Smooth muscle cell (in vitro differentiated cells): ENCODE measurements at regions not wholly inside any gene's neighbourhood (a gene's known extent, or its start where the extent isn't known, plus 50 kb on each side); places are given as distances from the start of the nearest gene placed in this dataset.

Source experiments
- DNase-seq: peaks from one replicate; lab custom pipeline; 2025; ENCODE audit not compliant: unreplicated experiment; lab: John Stamatoyannopoulos, UW
- H2AFZ ChIP-seq: fragments of 200-600 bp; sonication (generic); 2 replicates; pipeline ENCODE4 v1.6.0; 2016; ENCODE audit warnings: antibody characterized with exemption, low read depth, mild to moderate bottlenecking
- H3F3A ChIP-seq: fragments of 200-600 bp; sonication (generic); 2 replicates; pipeline ENCODE4 v1.6.0; 2017; ENCODE audit warnings: antibody characterized with exemption, low read depth
- H3K27ac ChIP-seq: fragments of 200-600 bp; sonication (generic); 2 replicates; pipeline ENCODE4 v1.5.1; 2016; ENCODE audit warnings: low read depth, mild to moderate bottlenecking
- H3K27me3 ChIP-seq: fragments of 200-600 bp; sonication (generic); 2 replicates; pipeline ENCODE4 v1.6.1; 2016; ENCODE audit warnings: low read depth, mild to moderate bottlenecking
- H3K36me3 ChIP-seq: fragments of 200-600 bp; sonication (generic); 2 replicates; pipeline ENCODE4 v1.5.1; 2016; ENCODE audit warnings: low read depth
- H3K4me1 ChIP-seq: fragments of 200-600 bp; sonication (generic); 2 replicates; pipeline ENCODE4 v1.5.1; 2016; ENCODE audit warnings: low read depth
- H3K4me2 ChIP-seq: fragments of 200-600 bp; sonication (generic); 2 replicates; pipeline ENCODE4 v1.6.0; 2016; ENCODE audit warnings: mild to moderate bottlenecking
- H3K4me3 ChIP-seq: fragments of 200-600 bp; sonication (generic); 2 replicates; pipeline ENCODE4 v1.5.1; 2016; ENCODE audit warnings: mild to moderate bottlenecking
- H3K79me2 ChIP-seq: fragments of 200-600 bp; sonication (generic); 2 replicates; pipeline ENCODE4 v1.6.0; 2016; ENCODE audit warnings: low read depth, mild to moderate bottlenecking
- H3K9ac ChIP-seq: fragments of 200-600 bp; sonication (generic); 2 replicates; pipeline ENCODE4 v1.6.0; 2016; ENCODE audit warnings: low read depth
- H3K9me3 ChIP-seq: fragments of 200-600 bp; sonication (generic); replicated peaks from 2 replicates; pipeline ENCODE4 v1.5.1; 2016; ENCODE audit warnings: low read depth
- H4K20me1 ChIP-seq: fragments of 200-600 bp; sonication (generic); 2 replicates; pipeline ENCODE4 v1.6.0; 2016; ENCODE audit warnings: low read depth
- CTCF ChIP-seq: fragments of 200-600 bp; sonication (generic); IDR thresholded peaks from 2 replicates; pipeline ENCODE4 v1.5.1; 2017; ENCODE audit warnings: borderline replicate concordance, mild to moderate bottlenecking, antibody characterized with exemption; ENCODE audit not compliant: insufficient read depth, poor library complexity, severe bottlenecking
- WGBS: methylation state at CpG from one replicate; pipeline ENCODE4 v1.1.7; 2016; ENCODE audit warnings: low lambda C conversion rate; 5-methylcytosine and 5-hydroxymethylcytosine counted together

GRCh38 chr7:41238851-41239331 is 464.0 kb downstream of the INHBA start:
- TF ChIP-seq CTCF: no peak
- Histone ChIP-seq H2AFZ (no peak overlapping the region), H3K79me2 (no peaks in the 10 kb centered on the region), H3K27me3 (no peaks in the 10 kb centered on the region), H3K36me3 (no peaks in the 10 kb centered on the region), H3K4me3 (no peak overlapping the region), H4K20me1 (no peaks in the 10 kb centered on the region), H3K9me3 (no peaks in the 10 kb centered on the region), H3K4me1 (no peaks in the 10 kb centered on the region), H3K4me2 (no peak overlapping the region), H3K27ac (no peak overlapping the region), H3F3A (no peaks in the 10 kb centered on the region), H3K9ac (no peak overlapping the region)
- WGBS: 33% methylated on average over 1 of the region's 1 CpG
- DNase-seq: no peak

- Histone ChIP-seq H3K9me3 (no peaks in the 10 kb centered on the region), H3K27me3 (no peaks in the 10 kb centered on the region), H3K9ac (no peak overlapping the region), H3K4me2 (no peak overlapping the region), H3K79me2 (no peaks in the 10 kb centered on the region), H4K20me1 (no peaks in the 10 kb centered on the region), H3K4me3 (no peak overlapping the region), H3K36me3 (no peaks in the 10 kb centered on the region), H3K4me1 (no peaks in the 10 kb centered on the region), H3F3A (no peaks in the 10 kb centered on the region), H2AFZ (no peak overlapping the region), H3K27ac (no peak overlapping the region)
- no peak for DNase-seq
- no peak for TF ChIP-seq CTCF
- WGBS: 97% methylated on average over 4 of the region's 4 CpGs
These were observed 464.9 kb downstream of the INHBA start for GRCh38 chr7:41237956-41238355.

GRCh38 chr7:41232086-41232485 is 470.8 kb downstream of the INHBA start:
- no peaks in the 10 kb centered on the region for H3K36me3 ChIP-seq
- DNase-seq: no peak
- TF ChIP-seq CTCF: no peak
- no peaks in the 10 kb centered on the region for H3K27me3 ChIP-seq
- no peak overlapping the region for H3K4me3 ChIP-seq
- no peak overlapping the region for H3K27ac ChIP-seq
- H3K4me1 ChIP-seq: no peaks in the 10 kb centered on the region
- no peaks in the 10 kb centered on the region for H3K9me3 ChIP-seq
- H3K79me2 ChIP-seq: no peaks in the 10 kb centered on the region
- H3K9ac ChIP-seq: no peak overlapping the region
- H2AFZ ChIP-seq: peak overlapping the region; percentile 30
- no peaks in the 10 kb centered on the region for H3F3A ChIP-seq
- WGBS: 90% methylated on average over 2 of the region's 2 CpGs
- H4K20me1 ChIP-seq: no peaks in the 10 kb centered on the region
- H3K4me2 ChIP-seq: no peak overlapping the region

GRCh38 chr7:41224063-41224763 is 478.7 kb downstream of the INHBA start:
- no peak overlapping the region for H3K4me2 ChIP-seq

More at GRCh38 chr7:41224063-41224763, 478.7 kb downstream of the INHBA start:
- Histone ChIP-seq H3K27me3 (no peaks in the 10 kb centered on the region), H2AFZ (no peak overlapping the region), H3K9me3 (no peaks in the 10 kb centered on the region), H3K36me3 (no peaks in the 10 kb centered on the region), H3K9ac (no peak overlapping the region), H3K27ac (peak overlapping the region; percentile 65), H3K4me3 (no peak overlapping the region), H3F3A (no peaks in the 10 kb centered on the region), H3K79me2 (no peaks in the 10 kb centered on the region), H4K20me1 (no peaks in the 10 kb centered on the region), H3K4me1 (no peaks in the 10 kb centered on the region)
- WGBS: 80% methylated on average over 6 of the region's 6 CpGs
- TF ChIP-seq CTCF: no peak
- DNase-seq: no peak
